Heart right ventricle (tissue), 16 donors: ENCODE measurements at regions not wholly inside any gene's neighbourhood (a gene's known extent, or its start where the extent isn't known, plus 50 kb on each side); places are given as distances from the start of the nearest gene placed in this dataset.

Source experiments
- ATAC-seq, 8 donors: fragments of 200-7000 bp; cut with Tn5 transposase; one replicate each; pipeline ENCODE4 v1.9.1; 2020; ENCODE audit warnings: mild to moderate bottlenecking in 8 of 8, moderate library complexity in 8 of 8, moderate number of reproducible peaks in 1 of 8
- DNase-seq, 2 donors: peaks; one replicate each; pipeline ENCODE4 v3.0.0-alpha.2; 2020
- H3K27ac ChIP-seq, 10 donors: fragments of 200-600 bp; sonication (generic) in 2 of 10; one replicate each; pipeline versions ENCODE4 v1.5.0 to v1.8.0; 2020 to 2022; ENCODE audit warnings: mild to moderate bottlenecking in 3 of 10
- H3K27me3 ChIP-seq, 7 donors: fragments of 200-600 bp; one replicate each; pipeline ENCODE4 v1.8.0; 2021 to 2022; ENCODE audit warnings: mild to moderate bottlenecking in 2 of 7
- H3K36me3 ChIP-seq, 9 donors: fragments of 200-600 bp; sonication (generic) in 1 of 9; one replicate each; pipeline versions ENCODE4 v1.5.0 to v1.8.0; 2020 to 2022; ENCODE audit warnings: mild to moderate bottlenecking in 2 of 9
- H3K4me1 ChIP-seq, 9 donors: fragments of 200-600 bp; sonication (generic) in 1 of 9; one replicate each; pipeline versions ENCODE4 v1.5.0 to v1.8.0; 2020 to 2022; ENCODE audit warnings: mild to moderate bottlenecking in 4 of 9
- H3K4me3 ChIP-seq, 10 donors: fragments of 200-600 bp; sonication (generic) in 2 of 10; one replicate each; pipeline versions ENCODE4 v1.5.0 to v1.8.0; 2020 to 2022; ENCODE audit warnings: mild to moderate bottlenecking in 7 of 10, moderate library complexity in 2 of 10
- H3K9me3 ChIP-seq, 11 donors: fragments of 200-600 bp in 10 of 11; sonication (generic) in 2 of 11; one replicate each; pipeline versions ENCODE4 v1.5.0 to v1.8.0; 2013 to 2022; ENCODE audit warnings: mild to moderate bottlenecking in 2 of 11, control low read depth in 1 of 11, moderate library complexity in 1 of 11
- CTCF ChIP-seq, 9 donors: fragments of 200-600 bp; sonication (generic) in 2 of 9; IDR thresholded peaks; one replicate each; pipeline versions ENCODE4 v1.5.0 to v1.8.0; 2021 to 2022; ENCODE audit warnings: antibody characterized with exemption in 9 of 9, mild to moderate bottlenecking in 5 of 9, moderate library complexity in 1 of 9
- WGBS, 2 donors: extraction: QIAGEN DNeasy Blood & Tissue Kit; methylation state at CpG; one replicate each; pipeline ENCODE4 v1.1.7; 2013; ENCODE audit warnings: inconsistent platforms in 1 of 2; 5-methylcytosine and 5-hydroxymethylcytosine counted together
- intact Hi-C, 10 donors: fragments of 100-400 bp; cut with DNase I; formaldehyde crosslinking; loops; one replicate each; pipeline versions ENCODE4 v1.11.1 to v1.14.2; 2022
- donor health status: Arrhythmogenic right ventricular cardiomyopathy.
- donor health status: ischemic (EF 13 %, LVEDD 7.1; RV severe dilation, severe dysfunction).
- donor health status: healthy with polysubstance abuse.
- donor health status: DM: no; HTN: yes; CAD: no.
- donor health status: DM: no; HTN: no; CAD: no.
- donor health status: ischemic (EF 25% LVEDD 6.9; RV normal size, moderate dysfunction).
- donor health status: ischemic (EF 25% LVEDD 5.7; RV mildly dilated, moderate dysfunction).
- donor health status: healthy.
- donor health status: DM: yes; HTN: yes; CAD: no.
- donor health status: Ischemic cardiomyopathy.
- donor health status: ischemic (EF 35%, LVEDD 5.7; RV mildly dilated, moderate dysfunction).
- donor health status: nonischemic (EF 11% LVEDD 7.7; RV severe dilation, severe dysfunction).
- donor health status: DM: yes; HTN: yes; CAD: no.
- donor health status: PGD.
- donor health status: ischemic (EF 29% LVEDD 5.4; RV normal size, mild dysfunction).
- donor health status: nonischemic (EF 23%, LVEDD 6.1; RV moderate dilation, normal function).

GRCh38 chr3:110267304-110267845, 804.2 kb upstream of the NECTIN3 start:
- Histone ChIP-seq H3K4me3 (no peak overlapping the region), H3K4me1 (no peaks in the 10 kb centered on the region), H3K9me3 (no peaks in the 10 kb centered on the region), H3K27ac (no peak overlapping the region), H3K36me3 (no peaks in the 10 kb centered on the region), H3K27me3 (no peaks in the 10 kb centered on the region)
- intact Hi-C loops = no loop called here
- TF ChIP-seq CTCF (IDR thresholded peaks at IDR 0.05) = no peak
- ATAC-seq (no peak), DNase-seq (no peak)
- 86 to 88% methylated on average over 4 of the region's 4 CpGs for WGBS, 2 donors

GRCh38 chr3:110272525-110272924, 799.1 kb upstream of the NECTIN3 start:
- Histone ChIP-seq H3K36me3 (no peaks in the 10 kb centered on the region), H3K4me3 (no peak overlapping the region), H3K27me3 (no peaks in the 10 kb centered on the region), H3K27ac (no peak overlapping the region), H3K4me1 (no peaks in the 10 kb centered on the region), H3K9me3 (no peaks in the 10 kb centered on the region)
- 29 to 46% methylated on average over 6 of the region's 6 CpGs for WGBS, 2 donors
- TF ChIP-seq CTCF (IDR thresholded peaks at IDR 0.05) = no peak
- intact Hi-C loops = no loop called here
- DNase-seq = no peak
- ATAC-seq = no peak

GRCh38 chr3:110291886-110292501, 779.6 kb upstream of the NECTIN3 start:
- Histone ChIP-seq H3K9me3 (peaks cover 0 to 27% (median 2%) of the 10 kb centered on the region in 11 donors), H3K4me1 (no peaks in the 10 kb centered on the region), H3K36me3 (no peaks in the 10 kb centered on the region), H3K4me3 (no peak overlapping the region), H3K27me3 (no peaks in the 10 kb centered on the region), H3K27ac (no peak overlapping the region)
- WGBS, 2 donors = 77 to 80% methylated on average over 1 of the region's 1 CpG
- intact Hi-C loops = no loop called here
- no peak for ATAC-seq
- TF ChIP-seq CTCF (IDR thresholded peaks at IDR 0.05) = no peak
- DNase-seq = no peak

GRCh38 chr3:110293660-110294059, 778.0 kb upstream of the NECTIN3 start:
- no peak for TF ChIP-seq CTCF (IDR thresholded peaks at IDR 0.05)
- H3K36me3 ChIP-seq = no peaks in the 10 kb centered on the region
- H3K4me3 ChIP-seq = no peak overlapping the region
- H3K27me3 ChIP-seq = no peaks in the 10 kb centered on the region
- no peaks in the 10 kb centered on the region for H3K4me1 ChIP-seq
- DNase-seq = no peak
- H3K27ac ChIP-seq = no peak overlapping the region
- no peak for ATAC-seq
- H3K9me3 ChIP-seq = peaks cover 0 to 20% (median 0%) of the 10 kb centered on the region in 11 donors
- intact Hi-C loops = no loop called here
